K562 (cell line): ENCODE measurements at regions not wholly inside any gene's neighbourhood (a gene's known extent, or its start where the extent isn't known, plus 50 kb on each side); places are given as distances from the start of the nearest gene placed in this dataset.

Experiments
- ATAC-seq: fragments of 200-7000 bp; cut with Tn5 transposase; 3 replicates; pipeline ENCODE4 v1.9.1; 2020; ENCODE audit warnings: moderate library complexity
- BruUV-seq: library from RNA; stranded (reverse); fragments of 400-500 nt; replicated peaks from 2 replicates; lab custom pipeline; 2021; lab: Mats Ljungman, UMichigan
- CTCF ChIA-PET: fragments of 300-600 bp; formaldehyde crosslinking; extraction: SDS; loops from one replicate; lab custom pipeline; 2021; ENCODE audit warnings: low intra/inter-chr PET ratio; lab: Yijun Ruan, JAX
- POLR2A ChIA-PET: fragments of 300-600, 350-650 bp; sonication (Branson Sonifier 250); formaldehyde crosslinking; extraction: SDS; loops from one replicate; lab custom pipeline; 2021; ENCODE audit warnings: antibody characterized with exemption, inconsistent platforms; lab: Yijun Ruan, JAX
- DNase-seq, 4 experiments: peaks; one replicate each; pipeline versions ENCODE4 v3.0.0 to v3.0.0-alpha.2; 2011 to 2018; ENCODE audit warnings: low spot score in 3 of 4, mixed read lengths in 3 of 4; ENCODE audit errors: extremely low read depth in 1 of 4
- FAIRE-seq: peaks from 2 replicates; lab custom pipeline; 2011; peaks lifted over from hg19 to GRCh38; lab: Jason Lieb, UNC
- H2AFZ ChIP-seq: 2 replicates; pipeline ENCODE4 v1.6.0; 2011; ENCODE audit warnings: low read depth, low read length, control low read depth, inconsistent platforms
- H3K27ac ChIP-seq: fragments of 200-600 bp; 3 replicates; pipeline ENCODE4 v1.8.0; 2011; ENCODE audit warnings: low read depth, mild to moderate bottlenecking, control low read depth, inconsistent platforms, low read length, moderate library complexity, mixed read lengths; ENCODE audit errors: extremely low read depth
- H3K27me3 ChIP-seq, 2 experiments: fragments of 300-600 bp in 1 of 2; 2 replicates in 1 of 2; 3 replicates in 1 of 2; pipeline versions ENCODE4 v1.6.0 to v1.8.0; 2011; ENCODE audit warnings: inconsistent platforms in 2 of 2, low read length in 2 of 2, mild to moderate bottlenecking in 1 of 2, mixed read lengths in 1 of 2, moderate library complexity in 1 of 2; ENCODE audit not compliant: control insufficient read depth in 2 of 2, insufficient read depth in 2 of 2
- H3K36me3 ChIP-seq: fragments of 300-600 bp; 3 replicates; pipeline ENCODE4 v1.8.0; 2011; ENCODE audit warnings: mild to moderate bottlenecking, low read length, inconsistent platforms; ENCODE audit not compliant: control insufficient read depth, insufficient read depth
- H3K4me1 ChIP-seq, 2 experiments: fragments of 200-600 bp in 1 of 2; replicated peaks in 1 of 2; 2 replicates in 1 of 2; 3 replicates in 1 of 2; pipeline versions ENCODE4 v1.5.1 to v1.8.0; 2011; ENCODE audit warnings: inconsistent platforms in 2 of 2, low read length in 2 of 2, mild to moderate bottlenecking in 1 of 2, mixed read lengths in 1 of 2, moderate library complexity in 1 of 2; ENCODE audit not compliant: control insufficient read depth in 2 of 2, insufficient read depth in 2 of 2
- H3K4me2 ChIP-seq: 2 replicates; pipeline ENCODE4 v1.6.1; 2011; ENCODE audit warnings: low read length, control low read depth, inconsistent platforms, mixed read lengths; ENCODE audit not compliant: insufficient read depth
- H3K4me3 ChIP-seq: fragments of 200-600 bp; sonication (generic), shearing (Covaris generic); 2 replicates; pipeline ENCODE4 v1.5.1; 2016; ENCODE audit warnings: control low read depth, inconsistent platforms
- H3K79me2 ChIP-seq: fragments of 200-600 bp; 3 replicates; pipeline ENCODE4 v1.8.0; 2011; ENCODE audit warnings: low read length, inconsistent platforms; ENCODE audit not compliant: control insufficient read depth, insufficient read depth
- H3K9ac ChIP-seq, 2 experiments: 2 replicates each; pipeline versions ENCODE4 v1.6.0 to v1.6.1; 2011; ENCODE audit warnings: low read depth in 2 of 2, low read length in 2 of 2, control low read depth in 1 of 2, inconsistent platforms in 1 of 2, mild to moderate bottlenecking in 1 of 2, mixed read lengths in 1 of 2; ENCODE audit not compliant: insufficient read depth in 1 of 2
- H3K9me1 ChIP-seq: one replicate; pipeline ENCODE4 v1.6.0; 2011; ENCODE audit warnings: inconsistent platforms, mild to moderate bottlenecking, low read length, moderate library complexity; ENCODE audit not compliant: control insufficient read depth, insufficient read depth
- H3K9me3 ChIP-seq: replicated peaks from 2 replicates; pipeline ENCODE4 v1.5.1; 2011; ENCODE audit warnings: low read depth, low read length, inconsistent platforms; ENCODE audit not compliant: control insufficient read depth, insufficient read depth
- H4K20me1 ChIP-seq: replicated peaks from 2 replicates; pipeline ENCODE4 v1.6.1; 2011; ENCODE audit warnings: low read length, inconsistent platforms, mixed read lengths; ENCODE audit not compliant: control insufficient read depth, insufficient read depth
- FOSL1 ChIP-seq: fragments of 200-800 bp; sonication (Bioruptor generic); conservative IDR thresholded peaks from 2 replicates; pipeline ENCODE4 v1.6.1; 2016; ENCODE audit warnings: missing genetic modification characterization, missing compliant biosample characterization
- FOXK1 ChIP-seq: sonication (generic); formaldehyde crosslinking; IDR thresholded peaks from 2 replicates; pipeline ENCODE4 v1.8.0; 2022; ENCODE audit warnings: missing genetic modification reagents, mild to moderate bottlenecking, borderline replicate concordance
- KDM5B ChIP-seq: fragments of 200-600 bp; sonication (generic); IDR thresholded peaks from 2 replicates; pipeline ENCODE4 v1.6.1; 2012; ENCODE audit warnings: low read depth, mild to moderate bottlenecking, moderate library complexity, low read length, control low read depth, inconsistent platforms; ENCODE audit not compliant: insufficient replicate concordance
- KHSRP ChIP-seq: fragments of 450-650 bp; IDR thresholded peaks from 2 replicates; pipeline ENCODE4 v1.6.1; 2017
- MCM3 ChIP-seq: fragments of 450-650 bp; IDR thresholded peaks from 2 replicates; pipeline ENCODE4 v1.6.1; 2016
- PRPF4 ChIP-seq: fragments of 200-400 bp; formaldehyde crosslinking; IDR thresholded peaks from one replicate; pipeline ENCODE4 v1.6.1; 2017; ENCODE audit warnings: low read length, low read depth, mild to moderate bottlenecking; ENCODE audit not compliant: insufficient read depth, poor library complexity, severe bottlenecking
- RUNX1 ChIP-seq: sonication (generic); IDR thresholded peaks from 2 replicates; pipeline ENCODE4 v1.6.1; 2016; ENCODE audit warnings: antibody characterized with exemption, low read depth
- SMARCE1 ChIP-seq: fragments of 450-650 bp; IDR thresholded peaks from 2 replicates; pipeline ENCODE4 v1.7.1; 2016; ENCODE audit warnings: mild to moderate bottlenecking
- SOX6 ChIP-seq: fragments of 450-650 bp; IDR thresholded peaks from 2 replicates; pipeline ENCODE4 v1.6.1; 2014; ENCODE audit warnings: mild to moderate bottlenecking
- ZNF311 ChIP-seq: fragments of 250-450 bp; sonication (Bioruptor Pico); IDR thresholded peaks from 2 replicates; pipeline ENCODE4 v1.4.0; 2020; ENCODE audit warnings: mild to moderate bottlenecking, moderate library complexity
- ZNF830 ChIP-seq: fragments of 250-450 bp; sonication (Bioruptor Pico); IDR thresholded peaks from 2 replicates; pipeline ENCODE4 v1.5.0; 2021; ENCODE audit warnings: mild to moderate bottlenecking
- WGBS: fragments of 100-300 bp; shearing (Covaris generic); methylation state at CpG from one replicate; pipeline ENCODE4 v1.1.6; 2016; ENCODE audit warnings: low coverage, mixed read lengths; ENCODE audit not compliant: insufficient coverage; ENCODE audit errors: missing lambda C conversion rate; 5-methylcytosine and 5-hydroxymethylcytosine counted together
- in situ Hi-C: fragments of 300-500 bp; cut with MboI; formaldehyde crosslinking; loops from 4 replicates; pipeline ENCODE4 v1.15.0; 2018; ENCODE audit warnings: inconsistent platforms, mixed read lengths
- intact Hi-C: fragments of 100-400 bp; cut with micrococcal nuclease; formaldehyde crosslinking; loops from 2 replicates; pipeline ENCODE4 v1.14.2; 2022
- TF ChIP-seq, protein P1 (sequence below): IDR thresholded peaks from 3 replicates; pipeline ENCODE4 v1.6.1; 2011; ENCODE audit warnings: borderline replicate concordance, mild to moderate bottlenecking; ENCODE audit not compliant: insufficient read length, insufficient read depth
- TF ChIP-seq, protein P2 (sequence below): sonication (generic); formaldehyde crosslinking; IDR thresholded peaks from 2 replicates; pipeline ENCODE4 v1.8.0; 2022; ENCODE audit warnings: mild to moderate bottlenecking, missing genetic modification reagents

DNA sequence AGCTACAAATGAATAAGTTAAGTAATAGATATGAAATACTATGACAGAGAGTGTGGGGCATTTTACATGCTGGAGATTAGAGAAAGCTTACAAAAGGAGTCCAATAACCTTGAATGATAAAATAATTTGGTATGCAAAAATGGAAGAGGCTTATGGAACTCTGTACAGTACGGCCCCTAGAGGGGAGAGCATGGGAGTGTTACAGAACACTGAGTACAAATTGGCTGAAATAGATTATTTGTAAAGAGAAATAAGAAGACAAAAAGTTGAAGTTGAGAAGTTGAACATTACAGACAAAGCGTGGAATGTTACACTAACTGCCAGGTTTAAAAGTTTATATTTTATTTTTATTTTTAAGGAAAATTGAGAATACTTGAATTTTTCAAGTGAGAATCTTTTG, 192.1 kb upstream of the DOK6 start:
- BruUV-seq = no TSS peak
- no peaks in the 10 kb centered on the region for H4K20me1 ChIP-seq
- no peak for ATAC-seq
- in situ Hi-C loops = no loop called here
- H2AFZ ChIP-seq = no peak overlapping the region
- intact Hi-C loops = no loop called here
- WGBS = 3% methylated on average over 2 of the region's 2 CpGs
- no peak overlapping the region for H3K4me3 ChIP-seq
- no peaks in the 10 kb centered on the region for H3K27me3 ChIP-seq
- no peak for TF ChIP-seq KHSRP
- no peak for TF ChIP-seq KDM5B
- TF ChIP-seq, protein P1, sequence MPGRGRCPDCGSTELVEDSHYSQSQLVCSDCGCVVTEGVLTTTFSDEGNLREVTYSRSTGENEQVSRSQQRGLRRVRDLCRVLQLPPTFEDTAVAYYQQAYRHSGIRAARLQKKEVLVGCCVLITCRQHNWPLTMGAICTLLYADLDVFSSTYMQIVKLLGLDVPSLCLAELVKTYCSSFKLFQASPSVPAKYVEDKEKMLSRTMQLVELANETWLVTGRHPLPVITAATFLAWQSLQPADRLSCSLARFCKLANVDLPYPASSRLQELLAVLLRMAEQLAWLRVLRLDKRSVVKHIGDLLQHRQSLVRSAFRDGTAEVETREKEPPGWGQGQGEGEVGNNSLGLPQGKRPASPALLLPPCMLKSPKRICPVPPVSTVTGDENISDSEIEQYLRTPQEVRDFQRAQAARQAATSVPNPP = no peak
- no peak for FAIRE-seq
- H3K9me1 ChIP-seq = no peaks in the 10 kb centered on the region
- H3K27ac ChIP-seq = no peak overlapping the region
- no peaks in the 10 kb centered on the region for H3K9me3 ChIP-seq
- H3K79me2 ChIP-seq = no peaks in the 10 kb centered on the region
- H3K9ac ChIP-seq = no peak overlapping the region
- no peak for DNase-seq
- ChIA-PET CTCF (no interaction called here), POLR2A (no interaction called here)
- H3K4me2 ChIP-seq = no peak overlapping the region
- H3K4me1 ChIP-seq = no peaks in the 10 kb centered on the region
- H3K36me3 ChIP-seq = no peaks in the 10 kb centered on the region

DNA sequence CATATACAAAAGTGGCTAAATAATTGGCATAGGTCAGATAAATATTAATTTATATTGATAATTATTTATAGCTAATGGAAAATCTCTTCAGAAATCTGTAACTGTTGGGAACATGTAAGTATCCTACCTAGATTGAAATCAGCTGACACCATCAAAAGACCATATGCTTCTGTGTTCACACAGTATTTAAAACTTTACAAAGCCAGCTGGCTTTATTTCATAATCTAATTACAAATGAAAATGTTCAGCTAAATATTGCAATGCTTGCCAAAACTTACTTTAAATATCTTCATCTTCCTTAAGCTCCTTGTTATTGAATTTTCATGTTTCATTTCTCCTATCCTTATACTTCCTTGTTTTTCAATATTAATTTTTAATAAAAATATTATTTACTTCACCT, 190.9 kb upstream of the DOK6 start:
- DNase-seq = no peak
- Histone ChIP-seq H4K20me1 (no peaks in the 10 kb centered on the region), H3K27ac (no peak overlapping the region), H3K4me1 (no peaks in the 10 kb centered on the region), H3K9me3 (no peaks in the 10 kb centered on the region), H3K9ac (no peak overlapping the region), H3K27me3 (no peaks in the 10 kb centered on the region), H3K9me1 (no peaks in the 10 kb centered on the region), H3K36me3 (no peaks in the 10 kb centered on the region), H3K4me3 (no peak overlapping the region), H3K79me2 (no peaks in the 10 kb centered on the region), H3K4me2 (no peak overlapping the region), H2AFZ (no peak overlapping the region)
- in situ Hi-C loops (no loop called here), intact Hi-C loops (no loop called here)
- no TSS peak for BruUV-seq
- no peak for ATAC-seq
- POLR2A ChIA-PET = no interaction called here
- FAIRE-seq = no peak
- CTCF ChIA-PET = no interaction called here
- TF ChIP-seq FOSL1 (tag) = no peak
- no peak for TF ChIP-seq SMARCE1
- no peak for TF ChIP-seq SOX6
- TF ChIP-seq, protein P2, sequence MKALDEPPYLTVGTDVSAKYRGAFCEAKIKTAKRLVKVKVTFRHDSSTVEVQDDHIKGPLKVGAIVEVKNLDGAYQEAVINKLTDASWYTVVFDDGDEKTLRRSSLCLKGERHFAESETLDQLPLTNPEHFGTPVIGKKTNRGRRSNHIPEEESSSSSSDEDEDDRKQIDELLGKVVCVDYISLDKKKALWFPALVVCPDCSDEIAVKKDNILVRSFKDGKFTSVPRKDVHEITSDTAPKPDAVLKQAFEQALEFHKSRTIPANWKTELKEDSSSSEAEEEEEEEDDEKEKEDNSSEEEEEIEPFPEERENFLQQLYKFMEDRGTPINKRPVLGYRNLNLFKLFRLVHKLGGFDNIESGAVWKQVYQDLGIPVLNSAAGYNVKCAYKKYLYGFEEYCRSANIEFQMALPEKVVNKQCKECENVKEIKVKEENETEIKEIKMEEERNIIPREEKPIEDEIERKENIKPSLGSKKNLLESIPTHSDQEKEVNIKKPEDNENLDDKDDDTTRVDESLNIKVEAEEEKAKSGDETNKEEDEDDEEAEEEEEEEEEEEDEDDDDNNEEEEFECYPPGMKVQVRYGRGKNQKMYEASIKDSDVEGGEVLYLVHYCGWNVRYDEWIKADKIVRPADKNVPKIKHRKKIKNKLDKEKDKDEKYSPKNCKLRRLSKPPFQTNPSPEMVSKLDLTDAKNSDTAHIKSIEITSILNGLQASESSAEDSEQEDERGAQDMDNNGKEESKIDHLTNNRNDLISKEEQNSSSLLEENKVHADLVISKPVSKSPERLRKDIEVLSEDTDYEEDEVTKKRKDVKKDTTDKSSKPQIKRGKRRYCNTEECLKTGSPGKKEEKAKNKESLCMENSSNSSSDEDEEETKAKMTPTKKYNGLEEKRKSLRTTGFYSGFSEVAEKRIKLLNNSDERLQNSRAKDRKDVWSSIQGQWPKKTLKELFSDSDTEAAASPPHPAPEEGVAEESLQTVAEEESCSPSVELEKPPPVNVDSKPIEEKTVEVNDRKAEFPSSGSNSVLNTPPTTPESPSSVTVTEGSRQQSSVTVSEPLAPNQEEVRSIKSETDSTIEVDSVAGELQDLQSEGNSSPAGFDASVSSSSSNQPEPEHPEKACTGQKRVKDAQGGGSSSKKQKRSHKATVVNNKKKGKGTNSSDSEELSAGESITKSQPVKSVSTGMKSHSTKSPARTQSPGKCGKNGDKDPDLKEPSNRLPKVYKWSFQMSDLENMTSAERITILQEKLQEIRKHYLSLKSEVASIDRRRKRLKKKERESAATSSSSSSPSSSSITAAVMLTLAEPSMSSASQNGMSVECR = no peak
- no peak for TF ChIP-seq RUNX1
- no peak for TF ChIP-seq FOXK1 (CRISPR knock-in tag)
- no peak for TF ChIP-seq ZNF311 (CRISPR knock-in tag)
- TF ChIP-seq MCM3 = no peak
- no peak for TF ChIP-seq PRPF4
- no peak for TF ChIP-seq ZNF830 (CRISPR knock-in tag)
